Brain microvascular endothelial cell (primary cell): ENCODE measurements at regions not wholly inside any gene's neighbourhood (a gene's known extent, or its start where the extent isn't known, plus 50 kb on each side); places are given as distances from the start of the nearest gene placed in this dataset.

Experiments used
- DNase-seq: peaks from one replicate; pipeline ENCODE4 v3.0.0-alpha.2; 2020
- H3K27ac ChIP-seq: fragments of 250-450 bp; sonication (Bioruptor Pico); 2 replicates; pipeline ENCODE4 v1.5.1; 2020; ENCODE audit warnings: mild to moderate bottlenecking, moderate library complexity
- H3K27me3 ChIP-seq: fragments of 250-450 bp; sonication (Bioruptor Pico); replicated peaks from 2 replicates; pipeline ENCODE4 v1.5.1; 2020; ENCODE audit warnings: mild to moderate bottlenecking
- H3K36me3 ChIP-seq: fragments of 250-450 bp; sonication (Bioruptor Pico); replicated peaks from 2 replicates; pipeline ENCODE4 v1.5.1; 2020; ENCODE audit warnings: mild to moderate bottlenecking
- H3K4me3 ChIP-seq: 2 replicates; pipeline ENCODE4 v1.5.1; 2011; ENCODE audit warnings: low read depth, mild to moderate bottlenecking, control low read depth, low read length, moderate library complexity
- in situ Hi-C: cut with HindIII; loops from 2 replicates; pipeline ENCODE4 v1.10.0; 2017; ENCODE audit warnings: low sequenced_read_pairs, low pct_ligation_motif_present
- TF ChIP-seq, protein P1 (sequence below): IDR thresholded peaks from 2 replicates; pipeline ENCODE4 v1.5.1; 2011; ENCODE audit warnings: low read depth, mild to moderate bottlenecking, moderate library complexity, low read length, control low read depth, inconsistent platforms; ENCODE audit errors: missing control alignments

DNA sequence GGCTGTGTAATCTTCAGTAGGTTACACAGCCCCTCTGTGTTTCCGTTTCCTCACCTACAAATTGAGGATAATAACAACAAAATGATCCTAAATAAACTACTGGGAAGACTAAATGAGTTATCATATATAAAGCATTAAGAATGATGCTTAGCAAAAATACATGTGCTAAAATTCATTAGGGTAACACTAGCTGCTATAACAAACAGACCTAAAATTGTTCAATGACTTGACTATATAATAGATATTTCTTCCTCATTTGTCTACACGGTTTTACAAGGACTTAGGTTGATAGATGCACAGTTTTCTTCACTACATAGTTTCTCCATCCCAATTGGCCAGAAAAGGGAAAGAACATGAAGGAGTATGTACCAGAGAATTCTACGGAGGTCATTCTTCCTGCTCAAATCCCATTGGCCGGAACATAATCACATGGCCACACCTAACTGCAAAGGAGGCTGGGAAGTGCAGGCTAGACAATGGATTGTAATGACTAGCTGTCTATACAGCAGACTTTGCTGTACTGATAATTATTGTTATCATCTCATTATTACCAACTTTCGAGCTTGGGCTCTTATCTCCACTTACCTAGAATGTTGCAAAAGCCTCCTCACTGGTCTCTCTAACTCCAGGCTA lies 223.5 kb upstream of the NUDT4 start:
- in situ Hi-C loops, result no loop called here
- DNase-seq, result no peak
- Histone ChIP-seq H3K36me3 (no peaks in the 10 kb centered on the region), H3K27me3 (no peaks in the 10 kb centered on the region), H3K4me3 (no peak overlapping the region), H3K27ac (no peak overlapping the region)
- TF ChIP-seq, protein P1, sequence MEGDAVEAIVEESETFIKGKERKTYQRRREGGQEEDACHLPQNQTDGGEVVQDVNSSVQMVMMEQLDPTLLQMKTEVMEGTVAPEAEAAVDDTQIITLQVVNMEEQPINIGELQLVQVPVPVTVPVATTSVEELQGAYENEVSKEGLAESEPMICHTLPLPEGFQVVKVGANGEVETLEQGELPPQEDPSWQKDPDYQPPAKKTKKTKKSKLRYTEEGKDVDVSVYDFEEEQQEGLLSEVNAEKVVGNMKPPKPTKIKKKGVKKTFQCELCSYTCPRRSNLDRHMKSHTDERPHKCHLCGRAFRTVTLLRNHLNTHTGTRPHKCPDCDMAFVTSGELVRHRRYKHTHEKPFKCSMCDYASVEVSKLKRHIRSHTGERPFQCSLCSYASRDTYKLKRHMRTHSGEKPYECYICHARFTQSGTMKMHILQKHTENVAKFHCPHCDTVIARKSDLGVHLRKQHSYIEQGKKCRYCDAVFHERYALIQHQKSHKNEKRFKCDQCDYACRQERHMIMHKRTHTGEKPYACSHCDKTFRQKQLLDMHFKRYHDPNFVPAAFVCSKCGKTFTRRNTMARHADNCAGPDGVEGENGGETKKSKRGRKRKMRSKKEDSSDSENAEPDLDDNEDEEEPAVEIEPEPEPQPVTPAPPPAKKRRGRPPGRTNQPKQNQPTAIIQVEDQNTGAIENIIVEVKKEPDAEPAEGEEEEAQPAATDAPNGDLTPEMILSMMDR, result no peak

DNA sequence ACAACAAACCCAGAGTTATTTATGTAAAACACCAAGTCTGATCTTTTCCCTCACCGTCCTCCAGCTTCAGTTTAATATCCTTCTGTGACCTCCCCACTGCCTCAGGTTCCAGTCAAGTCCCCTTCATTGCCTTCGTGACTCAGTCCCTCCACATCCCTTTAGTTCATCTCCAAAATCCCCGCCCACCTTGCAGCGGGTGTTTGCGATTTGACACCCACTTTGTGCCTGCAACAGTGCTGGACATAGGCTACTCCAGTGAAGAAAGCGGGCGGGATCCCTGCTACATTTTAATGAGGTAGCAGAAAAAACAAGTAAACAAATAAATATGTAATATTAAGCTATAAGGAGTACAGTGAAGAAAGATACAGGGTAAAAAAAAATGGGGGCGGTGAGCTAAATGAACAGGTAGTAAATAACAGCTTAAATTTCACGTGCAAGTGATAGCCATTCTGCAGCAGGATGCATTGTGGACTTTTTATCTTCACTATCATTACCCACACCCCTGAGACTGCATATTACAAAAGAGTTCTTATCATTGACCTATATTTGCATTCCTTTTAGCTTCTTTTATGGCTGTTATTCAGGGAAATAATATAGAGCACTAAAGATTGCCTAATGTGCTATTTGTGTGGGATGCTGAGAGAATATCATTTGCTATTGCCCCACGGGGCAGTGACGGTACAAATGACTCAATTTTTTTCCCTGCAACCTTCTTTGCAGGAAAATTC lies 222.8 kb upstream of the NUDT4 start:
- no peaks in the 10 kb centered on the region for H3K27me3 ChIP-seq
- H3K36me3 ChIP-seq, result no peaks in the 10 kb centered on the region
- DNase-seq, result no peak
- in situ Hi-C loops, result no loop called here
- TF ChIP-seq, protein P1, result no peak
- no peak overlapping the region for H3K27ac ChIP-seq
- H3K4me3 ChIP-seq, result no peak overlapping the region

DNA sequence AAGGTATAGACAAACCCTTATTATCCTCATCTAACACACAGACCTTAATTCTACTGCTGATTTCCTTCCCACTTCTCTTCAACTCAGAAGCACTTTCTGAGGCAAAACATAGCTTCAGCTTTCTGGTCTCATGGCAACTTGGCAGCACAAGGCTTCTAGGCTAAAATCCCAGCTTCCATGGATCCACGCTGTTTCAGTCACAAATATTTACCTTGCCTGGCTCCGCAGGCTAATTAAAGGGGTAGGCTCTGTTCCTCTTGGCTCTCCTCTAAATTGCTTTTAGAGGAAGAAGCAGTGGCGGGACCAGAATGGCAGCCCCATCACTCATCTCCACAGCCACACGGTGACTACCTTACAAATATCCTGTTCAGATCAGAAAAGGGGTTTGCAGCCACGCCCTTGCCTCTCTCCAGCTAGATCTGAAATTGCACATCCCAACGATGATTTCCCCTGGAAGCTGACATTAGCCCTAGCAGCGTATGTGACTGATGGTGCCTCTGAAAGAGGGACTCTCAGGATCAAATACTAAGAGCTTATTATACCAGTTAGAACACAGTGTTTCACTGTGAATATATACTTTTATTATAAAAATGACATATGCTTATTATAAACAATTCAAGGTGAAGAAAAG lies 221.5 kb upstream of the NUDT4 start:
- Histone ChIP-seq H3K36me3 (no peaks in the 10 kb centered on the region), H3K27me3 (no peaks in the 10 kb centered on the region), H3K4me3 (no peak overlapping the region), H3K27ac (no peak overlapping the region)
- no peak for DNase-seq
- in situ Hi-C loops, result no loop called here
- TF ChIP-seq, protein P1, result no peak

DNA sequence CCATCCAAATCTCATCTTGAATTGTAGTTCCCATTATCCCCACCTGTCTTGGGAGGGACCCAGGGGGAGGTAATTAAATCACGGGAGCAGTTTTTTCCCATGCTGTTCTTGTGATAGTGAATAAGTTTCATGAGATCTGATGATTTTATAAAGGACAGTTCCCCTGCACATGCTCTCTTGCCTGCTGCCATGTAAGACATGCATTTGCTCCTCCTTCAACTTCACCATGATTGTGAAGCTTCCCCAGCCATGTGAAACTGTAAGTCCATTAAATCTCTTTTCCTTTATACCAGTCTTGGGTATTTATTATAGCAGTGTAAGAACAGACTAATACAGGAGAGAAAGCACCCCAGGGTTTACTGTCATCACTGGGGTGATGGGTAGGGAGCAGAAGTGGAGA lies 220.4 kb upstream of the NUDT4 start:
- in situ Hi-C loops, result no loop called here
- H3K4me3 ChIP-seq, result no peak overlapping the region
- no peaks in the 10 kb centered on the region for H3K36me3 ChIP-seq
- TF ChIP-seq, protein P1, result no peak
- DNase-seq, result no peak
- H3K27me3 ChIP-seq, result no peaks in the 10 kb centered on the region
- H3K27ac ChIP-seq, result no peak overlapping the region

DNA sequence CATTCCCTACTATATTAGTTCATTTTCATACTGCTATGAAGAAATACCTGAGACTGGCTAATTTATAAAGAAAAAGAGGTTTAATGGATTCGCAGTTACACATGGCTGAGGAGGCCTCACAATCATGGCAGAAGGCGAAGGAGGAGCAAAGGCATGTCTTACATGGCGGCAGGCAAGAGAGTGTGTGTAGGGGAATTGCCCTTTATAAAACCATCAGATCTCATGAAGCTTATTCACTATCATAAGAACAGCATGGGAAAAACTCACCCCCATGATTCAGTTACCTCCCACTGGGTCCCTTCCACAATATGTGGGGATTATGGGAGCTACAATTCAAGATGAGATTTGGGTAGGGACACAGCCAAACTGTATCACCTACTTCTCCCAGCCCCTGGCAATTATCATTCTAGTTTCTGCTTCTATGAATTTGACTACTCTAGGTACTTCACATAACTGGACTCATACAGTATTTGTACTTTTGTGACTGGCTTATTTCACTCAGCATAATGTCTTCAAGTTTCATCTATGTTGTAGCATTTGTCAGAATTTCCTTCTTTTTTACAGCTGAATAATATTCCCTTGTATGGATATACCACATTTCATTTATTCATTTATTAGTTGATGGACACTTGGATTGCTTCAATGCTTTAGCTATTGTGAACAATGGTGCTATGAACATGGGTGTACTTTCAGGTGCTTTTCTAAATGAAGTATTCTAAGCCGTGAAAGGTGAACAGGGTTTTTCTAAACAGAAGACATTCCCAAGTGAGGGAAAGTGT lies 219.5 kb upstream of the NUDT4 start:
- no peaks in the 10 kb centered on the region for H3K36me3 ChIP-seq

More for the DNA sequence above, 219.5 kb upstream of the NUDT4 start:
- no peak for DNase-seq
- TF ChIP-seq, protein P1, result no peak
- no peaks in the 10 kb centered on the region for H3K27me3 ChIP-seq
- H3K27ac ChIP-seq, result no peak overlapping the region
- in situ Hi-C loops, result no loop called here
- no peak overlapping the region for H3K4me3 ChIP-seq
